NCI-H146 treated with DMSO at 0.1 percent for 48 hours (cell line): ENCODE measurements at regions not wholly inside any gene's neighbourhood (a gene's known extent, or its start where the extent isn't known, plus 50 kb on each side); places are given as distances from the start of the nearest gene placed in this dataset.

ENCODE experiments used
- DNase-seq: peaks from one replicate; lab custom pipeline; 2025; ENCODE audit not compliant: unreplicated experiment; lab: John Stamatoyannopoulos, UW

DNA sequence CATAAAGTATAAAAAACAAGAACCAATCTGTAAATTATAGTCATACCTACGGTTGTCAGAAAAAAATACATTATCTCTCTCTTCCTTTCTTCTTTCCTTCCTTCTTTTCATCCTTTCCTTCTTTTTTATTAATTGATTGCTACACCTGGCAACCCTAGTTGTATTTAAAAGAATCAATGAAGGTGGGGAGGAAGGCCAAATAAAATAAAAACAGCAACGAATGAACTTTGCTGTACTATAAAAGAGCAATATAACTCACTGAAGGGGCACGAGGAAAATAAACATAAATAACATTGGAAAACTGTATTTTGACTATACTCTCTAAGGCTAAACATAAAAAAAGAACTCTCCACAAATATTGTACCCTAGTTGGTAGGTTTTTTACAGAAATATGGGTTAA is 898.2 kb upstream of the USP15 start:
- DNase-seq = no peak

DNA sequence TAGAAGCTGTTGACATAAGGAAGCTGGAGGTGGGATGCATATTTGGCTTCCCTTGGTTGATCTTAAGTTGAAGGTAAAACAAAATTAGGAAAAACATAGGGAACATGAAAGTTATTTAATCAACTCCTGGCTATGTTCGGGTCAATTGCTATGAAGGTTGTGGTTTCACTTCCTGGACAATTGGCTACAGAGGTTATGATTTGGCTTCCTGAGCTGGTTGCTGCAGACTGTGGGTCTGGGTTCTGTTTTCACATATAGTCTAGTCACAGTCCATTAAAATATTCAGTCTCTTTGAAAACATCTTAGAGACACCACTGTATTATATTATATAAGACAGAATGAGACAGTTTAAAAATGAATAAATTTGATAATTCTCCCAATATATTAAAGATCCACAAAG is 895.2 kb upstream of the USP15 start:
- DNase-seq = no peak

DNA sequence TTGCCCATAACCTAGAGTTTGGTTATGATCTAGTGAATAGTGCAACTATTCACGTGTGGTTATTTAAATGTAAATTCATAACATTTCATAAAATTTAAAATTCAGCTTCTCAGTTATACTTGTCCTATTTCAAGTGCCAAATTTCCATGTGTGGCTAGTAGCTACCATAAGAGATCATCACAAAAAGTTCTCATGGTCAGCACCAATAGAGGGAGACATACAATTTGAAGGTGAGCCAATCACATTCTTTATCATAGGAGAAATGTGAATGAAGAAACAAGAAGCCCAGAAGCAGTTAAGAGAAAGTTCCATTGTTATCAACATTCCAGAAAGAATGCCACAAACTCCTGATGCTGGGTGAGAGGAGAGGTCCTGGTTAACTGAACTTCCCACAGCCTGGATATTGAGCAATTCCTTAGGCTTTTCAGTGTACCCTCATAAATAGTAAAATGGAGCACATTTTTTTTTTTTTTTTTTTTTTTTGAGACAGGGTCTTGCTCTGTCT is 892.9 kb upstream of the USP15 start:
- no peak for DNase-seq

DNA sequence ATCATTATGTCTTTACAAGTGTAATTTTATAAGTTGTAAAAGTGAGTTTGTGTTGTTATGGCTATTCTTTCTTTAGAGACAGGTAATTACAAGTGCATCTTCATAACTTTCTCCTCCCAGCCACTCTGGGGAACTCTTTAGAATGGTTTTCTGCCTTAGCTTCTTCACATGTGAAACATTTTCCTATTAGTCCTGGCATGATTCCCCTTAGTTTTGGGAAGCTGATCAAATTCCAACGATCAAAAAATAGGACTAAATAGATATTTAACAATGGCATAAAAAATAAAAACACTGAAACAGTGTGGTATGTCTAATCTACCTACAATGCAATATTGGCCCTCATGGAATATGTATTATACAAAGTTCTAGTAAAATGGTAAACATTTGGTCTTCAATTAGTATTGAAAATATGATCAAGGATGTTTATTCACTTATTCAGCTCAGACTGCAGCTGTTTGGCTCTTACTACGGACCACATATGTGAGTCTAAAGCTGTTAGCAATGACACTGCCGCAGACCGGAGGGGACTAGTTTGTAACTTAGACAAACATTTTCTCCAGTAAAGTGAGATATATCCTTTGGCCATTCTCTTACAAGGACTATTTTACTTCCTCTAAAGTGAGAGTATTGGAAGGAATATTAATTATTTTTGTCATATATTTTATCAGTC is 890.8 kb upstream of the USP15 start:
- no peak for DNase-seq

DNA sequence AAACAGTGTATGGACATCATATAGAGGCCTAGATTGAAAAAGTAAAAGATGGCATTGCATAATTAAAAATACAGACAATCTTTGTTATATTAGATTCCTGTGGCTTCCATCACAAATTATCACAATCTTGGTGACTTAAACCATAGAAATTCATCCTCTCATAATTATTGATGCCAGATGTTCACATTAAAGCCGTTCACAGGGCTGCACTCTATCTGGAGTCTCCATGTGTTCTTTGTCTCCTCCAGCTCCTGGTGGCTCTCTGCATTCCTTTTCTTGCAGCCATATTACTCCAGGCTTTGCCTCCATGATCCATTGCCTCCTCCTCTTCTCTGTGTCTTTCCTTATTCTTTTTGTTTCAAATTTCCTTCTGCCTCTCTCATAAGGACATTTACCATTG is 875.7 kb upstream of the USP15 start:
- no peak for DNase-seq

DNA sequence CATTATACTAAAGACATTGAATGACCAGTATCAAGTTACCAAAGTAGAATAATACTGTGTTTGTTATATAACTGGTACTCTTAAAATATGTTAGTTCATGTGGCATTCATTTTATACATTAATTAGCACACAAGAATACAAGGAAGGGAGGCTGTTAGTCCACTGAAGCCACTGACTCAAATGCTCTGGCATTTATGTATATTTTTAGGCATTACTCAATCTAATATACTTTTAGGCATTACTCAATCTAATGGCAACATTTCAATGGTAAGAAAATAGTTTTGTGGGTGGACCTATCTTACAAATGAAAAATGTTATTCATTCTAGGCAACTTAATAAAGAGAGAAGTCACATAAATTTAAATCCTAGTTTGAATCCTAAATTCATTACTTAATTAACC is 874.4 kb upstream of the USP15 start:
- no peak for DNase-seq

DNA sequence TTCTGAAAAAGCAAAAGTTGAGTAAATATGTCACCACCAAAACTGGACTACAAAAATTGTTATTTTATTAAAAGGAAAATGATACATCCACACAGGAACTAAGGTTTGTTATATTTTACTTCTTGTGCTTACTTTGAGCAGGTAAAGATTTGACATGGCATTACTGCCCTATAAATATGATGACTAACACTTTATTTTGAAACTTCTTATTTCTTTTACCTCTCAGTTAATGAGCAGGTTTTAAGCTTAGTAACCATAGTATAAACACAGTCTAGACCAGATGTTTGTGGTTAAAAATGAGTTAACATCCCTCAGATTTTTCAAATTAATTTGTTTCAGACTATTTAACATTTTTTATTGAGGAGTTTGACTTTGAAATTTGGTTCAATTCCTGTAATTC is 862.5 kb upstream of the USP15 start:
- DNase-seq = no peak

DNA sequence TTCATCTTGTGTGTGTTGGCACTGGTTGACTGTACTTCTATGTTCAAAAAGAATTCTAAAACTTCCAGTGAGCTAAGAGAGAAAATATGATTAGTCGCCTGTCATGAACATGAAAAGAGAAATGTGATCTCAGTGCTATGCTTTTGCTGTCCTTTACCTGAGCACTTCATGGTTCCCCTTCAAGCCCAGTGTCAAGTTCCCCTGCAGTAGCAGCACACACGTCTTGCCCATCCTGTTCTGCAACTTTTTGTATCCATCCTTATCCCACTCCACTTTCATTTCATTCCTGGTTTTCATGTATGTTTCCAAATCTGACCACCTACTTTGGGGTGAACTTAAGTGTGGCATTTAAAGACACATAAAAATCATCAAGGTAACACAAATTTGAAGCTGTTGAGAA is 848.0 kb upstream of the USP15 start:
- DNase-seq = no peak

DNA sequence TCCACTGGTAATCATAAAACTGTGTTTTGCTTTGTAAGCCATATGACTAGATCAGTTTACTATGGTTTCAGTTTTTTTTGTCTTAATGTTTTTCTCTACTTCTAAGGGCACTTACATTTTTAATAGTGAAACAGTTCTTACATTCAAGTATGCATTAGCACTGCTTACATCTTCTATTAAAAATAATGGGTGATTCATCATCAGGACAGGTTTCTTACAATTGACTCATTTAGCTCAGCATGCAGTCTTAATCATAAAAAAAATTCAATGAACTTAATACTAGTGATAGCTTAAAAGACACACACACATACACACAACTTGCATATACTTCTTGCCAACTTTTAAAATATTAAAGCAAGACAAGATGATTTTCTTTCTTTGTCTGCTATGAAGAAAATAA is 845.7 kb upstream of the USP15 start:
- no peak for DNase-seq

DNA sequence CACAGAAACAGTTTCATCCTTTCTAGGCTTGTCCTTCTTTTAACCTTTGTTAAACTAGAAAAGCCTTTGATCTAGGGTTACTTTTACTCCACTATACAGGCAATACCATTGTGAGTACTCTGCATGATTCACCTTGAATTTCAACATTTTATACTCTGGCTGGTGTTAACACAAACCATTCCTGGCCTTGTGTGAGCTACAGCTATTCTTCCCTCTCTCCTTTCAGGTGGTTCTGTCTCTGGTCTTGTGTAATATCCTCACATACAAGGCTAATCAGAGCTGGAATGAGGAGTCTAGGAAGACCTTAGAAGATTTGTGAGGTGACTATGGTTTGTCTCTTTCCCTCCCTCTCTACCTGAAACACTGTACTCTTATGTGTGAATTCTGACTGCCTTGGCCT is 837.4 kb upstream of the USP15 start:
- no peak for DNase-seq

DNA sequence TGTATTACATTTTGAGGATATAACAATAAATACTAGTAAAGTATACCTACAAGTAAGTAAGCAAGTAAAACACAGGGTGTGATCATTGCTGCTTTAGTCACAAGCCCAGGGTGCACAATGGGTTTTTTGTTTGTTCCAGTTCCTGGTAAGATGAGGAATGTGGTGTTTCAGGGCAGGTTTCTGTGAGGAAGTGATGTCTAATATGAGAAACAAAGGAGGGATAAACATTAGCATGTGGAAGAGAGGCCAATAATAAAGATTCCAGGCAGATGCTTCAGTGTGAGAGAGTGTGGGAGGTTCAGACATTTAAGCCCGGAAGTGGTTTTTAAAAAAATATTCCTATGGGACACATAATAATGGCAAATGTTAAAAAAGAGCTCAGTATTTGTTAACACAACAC is 808.1 kb upstream of the USP15 start:
- no peak for DNase-seq

DNA sequence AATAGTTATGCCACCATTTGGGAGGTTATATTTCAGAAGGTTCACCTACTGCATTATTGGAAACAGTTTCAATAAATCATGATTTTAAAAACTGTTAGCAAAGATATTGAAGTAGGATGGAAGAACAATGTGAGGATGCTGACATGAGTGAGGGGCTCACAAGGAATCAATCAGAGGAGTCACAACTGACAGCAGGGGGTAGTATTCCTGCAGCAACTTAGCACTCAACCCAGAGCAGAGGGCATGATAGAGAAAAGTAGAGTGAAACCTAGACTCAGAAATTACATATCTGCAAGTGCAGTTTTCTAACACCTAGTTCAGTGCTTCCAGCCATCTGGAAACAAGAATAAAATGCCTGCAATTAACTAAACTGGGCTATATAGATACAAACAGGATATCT is 772.5 kb upstream of the USP15 start:
- DNase-seq = no peak

DNA sequence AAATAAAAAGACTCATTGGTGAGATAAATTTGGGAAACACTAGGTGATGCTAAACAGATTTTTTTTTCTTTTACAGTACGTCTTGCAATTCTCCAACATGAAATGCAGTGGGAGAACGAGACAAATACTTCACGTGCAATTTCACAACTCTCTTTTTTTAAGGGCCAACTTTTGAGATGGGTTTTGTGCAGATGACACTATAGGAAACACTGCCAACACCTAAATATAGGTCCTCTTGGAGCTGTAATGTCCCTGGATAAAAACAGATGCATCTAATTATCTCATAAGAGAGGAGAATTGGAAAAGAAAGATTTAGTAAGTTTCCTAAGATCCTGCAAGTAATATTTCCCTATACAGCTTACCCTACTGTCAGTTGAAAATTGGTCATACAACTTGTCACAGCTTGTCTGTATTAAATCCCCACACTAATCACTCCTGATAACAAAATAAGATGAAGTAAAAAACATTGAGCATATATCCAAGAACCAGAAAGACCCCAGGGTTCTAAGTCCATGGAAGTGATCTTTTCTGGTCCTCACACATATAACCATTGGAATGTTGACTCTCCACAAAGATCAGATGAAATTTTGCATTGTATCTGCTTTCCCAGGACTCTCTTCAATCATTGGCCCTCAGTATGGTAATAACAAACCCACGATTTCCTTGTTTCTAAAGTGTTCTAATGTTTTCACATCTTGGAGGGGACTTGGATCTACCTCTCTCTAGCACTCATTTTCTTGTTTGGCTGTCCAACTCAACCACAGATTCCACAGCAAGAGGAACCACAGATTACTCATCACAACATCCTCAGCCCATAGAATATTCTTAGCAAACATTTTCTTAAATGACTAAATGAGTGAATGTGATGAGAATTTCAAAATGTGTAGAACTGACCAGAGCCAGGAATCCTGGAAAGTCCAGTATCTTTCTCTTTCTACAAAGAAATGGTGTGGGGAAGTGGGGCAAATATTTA is 769.4 kb upstream of the USP15 start:
- DNase-seq = no peak

DNA sequence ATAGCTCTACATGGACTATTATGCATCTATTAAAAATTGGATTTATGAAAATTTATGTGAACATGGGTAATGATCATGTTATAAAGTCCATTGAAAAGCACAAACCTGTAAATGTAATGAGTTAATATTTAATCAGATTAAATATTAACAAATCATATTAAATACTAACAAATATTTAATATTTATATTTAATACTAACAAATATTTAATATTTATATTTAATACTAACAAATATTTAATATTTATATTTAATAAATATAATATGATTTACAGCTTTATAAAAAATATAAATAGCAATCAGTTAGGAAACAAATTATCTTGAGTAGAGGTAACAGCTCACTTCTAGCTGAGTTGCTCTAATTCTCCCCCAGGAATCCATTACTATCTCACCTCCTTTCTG is 758.0 kb upstream of the USP15 start:
- DNase-seq = no peak

DNA sequence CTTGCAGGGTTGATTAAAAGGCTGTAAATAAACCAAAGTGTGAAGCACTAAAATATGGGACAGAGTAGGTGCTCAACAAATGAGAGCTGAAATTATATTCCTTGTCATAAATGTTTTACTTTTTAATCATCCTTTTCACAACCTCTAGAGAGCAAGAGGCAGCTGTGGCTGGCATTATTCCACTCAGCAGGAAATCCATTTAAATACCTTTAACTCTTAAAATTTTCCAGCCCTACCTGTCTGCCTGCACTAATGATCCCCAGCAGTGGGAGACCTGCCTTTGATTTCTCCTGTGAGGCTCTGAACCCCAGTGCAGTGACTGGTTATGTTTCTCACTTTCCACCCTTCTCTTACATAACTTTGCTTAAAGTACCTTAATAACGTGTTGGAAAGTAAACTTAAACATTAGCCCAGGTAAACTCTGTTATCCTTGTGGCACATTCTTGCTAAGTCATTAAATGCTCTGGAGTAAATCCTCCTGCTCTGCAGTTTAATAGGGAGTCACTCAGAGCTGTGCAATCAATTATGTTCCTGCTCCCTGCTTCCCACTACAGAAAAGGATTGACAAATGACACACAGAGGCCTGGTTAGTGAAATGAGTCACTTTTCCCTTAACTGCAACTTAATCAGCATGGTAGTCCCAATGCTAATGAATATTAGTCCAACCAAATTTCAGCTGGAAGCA is 755.7 kb upstream of the USP15 start:
- DNase-seq = no peak

DNA sequence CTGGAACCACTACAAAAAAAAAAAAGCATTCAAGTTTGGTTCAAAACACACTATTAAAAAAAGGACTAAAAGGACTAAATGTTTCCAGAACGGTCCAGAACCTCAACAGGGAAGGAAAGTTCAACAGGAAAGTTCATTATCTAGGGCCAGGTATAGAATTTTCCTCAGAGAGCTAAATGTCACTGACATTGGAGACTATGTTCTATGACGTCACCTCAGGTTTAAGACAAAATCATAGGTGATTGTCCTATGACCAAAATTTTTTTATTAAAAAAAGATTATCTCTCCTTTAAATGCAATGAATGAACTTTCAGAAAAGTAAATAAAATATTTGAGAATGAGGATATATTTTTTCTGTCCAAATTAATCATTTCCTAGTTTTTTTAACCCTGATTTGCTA is 746.7 kb upstream of the USP15 start:
- no peak for DNase-seq

DNA sequence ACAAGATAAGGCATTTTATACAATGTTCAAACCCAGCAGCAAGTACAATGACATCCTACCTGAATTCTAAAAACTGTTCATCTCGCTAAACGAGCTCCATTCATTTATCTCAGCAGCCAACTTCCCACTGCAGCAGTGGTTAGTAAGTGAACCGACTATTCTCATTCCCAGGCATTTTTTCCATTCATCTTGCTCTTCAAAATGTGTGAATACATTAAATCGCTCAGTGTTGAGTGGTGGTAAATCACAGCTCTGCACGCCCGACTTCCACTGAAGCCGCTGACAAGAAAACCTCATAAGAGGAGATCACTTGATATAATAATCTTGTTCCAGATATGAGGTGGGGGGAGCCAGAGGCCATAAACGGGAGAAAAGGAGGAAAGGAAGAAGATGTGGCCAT is 746.2 kb upstream of the USP15 start:
- no peak for DNase-seq

DNA sequence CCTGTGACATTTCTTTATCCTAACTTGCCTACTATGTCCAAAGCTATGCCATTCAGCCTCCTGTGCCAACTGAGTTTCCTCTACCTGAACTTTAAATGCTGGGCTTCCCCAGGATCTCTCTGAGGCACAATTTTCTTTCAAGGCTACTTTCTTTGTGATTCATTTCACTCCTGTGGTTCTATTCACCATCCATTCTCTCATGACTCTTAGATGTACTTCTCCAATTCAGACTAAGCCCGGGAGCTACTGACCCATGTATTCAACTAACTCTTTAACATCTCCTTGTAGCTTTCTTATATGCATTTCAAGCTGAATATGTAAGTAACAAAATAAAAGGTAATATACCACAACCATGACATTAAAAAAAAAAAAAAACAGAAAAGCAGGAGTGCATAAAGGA is 738.9 kb upstream of the USP15 start:
- no peak for DNase-seq

DNA sequence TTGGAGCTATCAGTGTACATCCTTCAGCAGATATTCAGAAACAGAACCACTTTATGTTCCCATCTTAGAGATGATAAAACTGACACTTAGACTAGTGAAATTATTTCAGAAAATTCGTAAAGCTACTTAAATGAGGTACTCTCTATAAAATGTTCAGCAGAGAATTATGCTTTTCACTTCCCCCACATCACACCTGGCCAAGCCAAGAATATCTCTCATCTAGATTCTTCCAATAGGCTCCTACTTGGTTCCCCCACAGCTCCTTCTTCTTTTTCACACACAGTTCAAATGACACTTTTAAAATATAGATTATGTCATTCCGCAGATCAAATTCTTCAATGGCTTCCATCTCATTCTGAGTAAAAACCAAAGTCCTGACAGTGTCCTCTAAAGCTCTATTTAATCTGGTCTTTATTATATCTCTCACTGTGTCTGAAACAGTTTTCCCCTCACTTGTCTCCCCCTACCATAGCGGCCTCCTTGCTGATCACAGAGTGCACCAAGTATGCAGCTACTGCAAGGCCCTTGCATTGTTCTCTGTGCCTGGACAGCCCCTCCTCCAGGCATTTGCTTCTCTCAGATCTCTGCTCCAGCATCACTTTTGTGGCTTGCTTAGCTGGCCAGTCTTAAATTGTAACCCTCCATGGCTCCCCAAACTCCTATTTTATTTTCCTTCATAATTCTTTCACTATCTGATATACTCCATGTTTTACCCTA is 736.8 kb upstream of the USP15 start:
- no peak for DNase-seq

DNA sequence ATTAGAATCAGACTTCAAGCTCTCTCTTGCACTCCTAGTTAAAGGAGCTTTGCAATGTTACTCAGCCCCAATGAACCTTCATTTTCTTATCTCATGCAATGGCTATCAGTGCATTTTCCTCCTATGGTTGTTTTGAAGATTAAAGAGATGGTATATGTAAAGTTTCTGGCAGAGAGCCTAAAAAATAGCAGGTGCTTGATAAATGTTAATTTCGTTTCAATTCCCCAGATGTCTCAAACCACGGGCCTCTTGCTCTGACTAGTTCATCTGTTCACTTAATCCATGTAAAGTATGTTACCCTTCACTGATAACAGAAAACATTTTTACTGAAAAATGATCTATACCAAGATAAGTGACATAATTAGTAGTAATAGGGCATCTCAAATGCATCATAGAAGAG is 735.4 kb upstream of the USP15 start:
- DNase-seq = no peak

DNA sequence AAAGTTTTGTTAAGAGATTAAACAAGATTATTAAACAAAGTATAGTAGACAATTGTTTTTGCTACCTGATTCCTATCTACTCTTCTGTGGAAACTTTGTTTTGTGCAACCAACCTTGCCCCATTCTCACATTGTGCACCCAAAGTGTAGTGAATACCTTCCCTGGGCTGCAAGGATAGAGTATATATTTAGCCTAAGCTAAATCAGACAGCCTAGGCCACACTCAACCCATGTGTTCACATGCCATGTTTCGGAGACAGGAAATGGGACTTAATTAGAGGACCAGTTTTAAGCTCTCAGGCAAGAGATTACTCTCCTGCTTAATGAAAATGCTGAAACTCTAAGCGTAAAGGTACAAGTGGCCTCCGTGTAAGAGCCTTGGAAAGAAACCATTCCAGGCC is 734.9 kb upstream of the USP15 start:
- no peak for DNase-seq
